GM21723 (cell line): ENCODE measurements at regions not wholly inside any gene's neighbourhood (a gene's known extent, or its start where the extent isn't known, plus 50 kb on each side); places are given as distances from the start of the nearest gene placed in this dataset.

Experiments used
- ATAC-seq: cut with Tn5 transposase; IDR thresholded peaks from one replicate; pipeline ENCODE4 v1.9.1; 2021; ENCODE audit warnings: mild to moderate bottlenecking, moderate library complexity; ENCODE audit not compliant: unreplicated experiment

GRCh38 chr16:76222853-76223252, 54.3 kb upstream of the CNTNAP4 start:
- ATAC-seq: no peak

DNA sequence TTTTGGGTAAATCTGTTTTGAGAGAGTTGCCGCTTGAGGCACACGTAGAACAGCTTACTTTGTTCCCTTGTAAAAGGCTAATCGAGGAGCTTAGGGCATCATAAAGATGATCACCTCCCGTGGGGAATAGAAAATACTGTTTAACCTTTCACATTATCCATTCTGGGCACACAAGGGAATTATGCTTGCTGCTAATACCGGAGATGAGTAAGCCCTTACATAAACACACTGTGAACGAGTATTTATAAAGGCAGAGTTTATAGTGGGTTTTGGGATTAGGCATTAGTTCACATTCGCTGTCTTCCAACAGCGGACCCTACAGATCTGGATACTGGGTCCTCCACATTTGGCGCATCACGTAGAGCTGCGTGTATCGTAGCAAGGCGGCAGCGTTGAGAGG, 51.2 kb upstream of the CNTNAP4 start:
- no peak for ATAC-seq

- no peak for ATAC-seq
Measured at GRCh38 chr16:76226481-76226880, 50.7 kb upstream of the CNTNAP4 start.
